ENCODE measurements at regions not wholly inside any gene's neighbourhood (a gene's known extent, or its start where the extent isn't known, plus 50 kb on each side); places are given as distances from the start of the nearest gene placed in this dataset.

DNA sequence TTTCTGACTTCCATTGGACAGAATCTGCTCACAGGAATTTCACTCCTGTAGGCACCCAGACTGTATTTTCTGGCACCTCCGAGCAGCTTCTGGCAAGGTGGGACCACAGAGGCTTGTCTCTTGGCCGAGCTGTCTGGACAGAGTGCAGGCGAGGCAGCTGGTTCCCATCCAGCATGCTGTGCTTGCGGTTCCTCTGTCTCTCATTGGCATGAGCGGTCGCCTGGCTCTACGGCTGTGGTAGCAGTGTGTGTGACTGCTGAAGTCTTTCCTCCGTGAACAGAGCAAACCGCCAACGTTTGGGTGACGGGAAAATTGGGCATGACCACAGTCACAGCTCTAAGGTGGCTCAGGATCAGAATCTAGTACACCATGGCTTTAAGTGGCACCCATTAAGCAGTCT, 411.7 kb upstream of the NETO1 start:
- TF ChIP-seq, protein P1, sequence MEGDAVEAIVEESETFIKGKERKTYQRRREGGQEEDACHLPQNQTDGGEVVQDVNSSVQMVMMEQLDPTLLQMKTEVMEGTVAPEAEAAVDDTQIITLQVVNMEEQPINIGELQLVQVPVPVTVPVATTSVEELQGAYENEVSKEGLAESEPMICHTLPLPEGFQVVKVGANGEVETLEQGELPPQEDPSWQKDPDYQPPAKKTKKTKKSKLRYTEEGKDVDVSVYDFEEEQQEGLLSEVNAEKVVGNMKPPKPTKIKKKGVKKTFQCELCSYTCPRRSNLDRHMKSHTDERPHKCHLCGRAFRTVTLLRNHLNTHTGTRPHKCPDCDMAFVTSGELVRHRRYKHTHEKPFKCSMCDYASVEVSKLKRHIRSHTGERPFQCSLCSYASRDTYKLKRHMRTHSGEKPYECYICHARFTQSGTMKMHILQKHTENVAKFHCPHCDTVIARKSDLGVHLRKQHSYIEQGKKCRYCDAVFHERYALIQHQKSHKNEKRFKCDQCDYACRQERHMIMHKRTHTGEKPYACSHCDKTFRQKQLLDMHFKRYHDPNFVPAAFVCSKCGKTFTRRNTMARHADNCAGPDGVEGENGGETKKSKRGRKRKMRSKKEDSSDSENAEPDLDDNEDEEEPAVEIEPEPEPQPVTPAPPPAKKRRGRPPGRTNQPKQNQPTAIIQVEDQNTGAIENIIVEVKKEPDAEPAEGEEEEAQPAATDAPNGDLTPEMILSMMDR (IDR thresholded peaks at IDR 0.05; ENCODE audit: low read depth, low read length), result no peak
- TF ChIP-seq EZH2phosphoT487 (IDR thresholded peaks at IDR 0.05; ENCODE audit: low read depth), result no peak

Data from OCI-LY3 (cell line).